22Rv1 (cell line): ENCODE measurements at regions not wholly inside any gene's neighbourhood (a gene's known extent, or its start where the extent isn't known, plus 50 kb on each side); places are given as distances from the start of the nearest gene placed in this dataset.
A peak's percentile ranks its signal among the peaks of the same experiment; 100 is the strongest.

Experiments used
- H3K27ac ChIP-seq: fragments of 450-650 bp; 2 replicates; pipeline ENCODE4 v1.5.1; 2017
- ZFX ChIP-seq: fragments of 450-650 bp; IDR thresholded peaks from 2 replicates; pipeline ENCODE4 v1.6.1; 2017; ENCODE audit warnings: antibody characterized with exemption, borderline replicate concordance
- TF ChIP-seq, protein P1 (sequence below): fragments of 450-650 bp; IDR thresholded peaks from 2 replicates; pipeline ENCODE4 v1.5.1; 2017; ENCODE audit warnings: mild to moderate bottlenecking

DNA sequence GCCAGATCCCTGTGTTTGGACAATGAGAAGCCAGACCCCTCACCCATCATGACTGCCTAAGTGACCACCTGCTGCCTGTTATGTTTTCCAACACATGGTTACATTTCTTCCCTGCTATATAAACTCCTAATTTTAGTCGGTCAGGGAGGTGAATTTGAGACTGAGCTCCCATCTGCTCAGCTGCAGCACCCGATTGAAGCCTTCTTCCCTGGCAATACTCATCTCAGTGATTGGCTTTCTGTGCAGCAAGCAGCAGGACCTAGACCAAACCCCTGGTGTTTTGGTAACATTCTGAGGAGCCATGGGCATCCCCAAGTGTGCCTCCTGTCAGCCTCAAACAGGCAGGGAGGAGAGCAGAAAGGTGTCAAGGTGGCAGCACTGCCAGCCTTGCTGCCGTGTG, 141.2 kb downstream of the CD8B2 start:
- no peak overlapping the region for H3K27ac ChIP-seq
- TF ChIP-seq, protein P1, sequence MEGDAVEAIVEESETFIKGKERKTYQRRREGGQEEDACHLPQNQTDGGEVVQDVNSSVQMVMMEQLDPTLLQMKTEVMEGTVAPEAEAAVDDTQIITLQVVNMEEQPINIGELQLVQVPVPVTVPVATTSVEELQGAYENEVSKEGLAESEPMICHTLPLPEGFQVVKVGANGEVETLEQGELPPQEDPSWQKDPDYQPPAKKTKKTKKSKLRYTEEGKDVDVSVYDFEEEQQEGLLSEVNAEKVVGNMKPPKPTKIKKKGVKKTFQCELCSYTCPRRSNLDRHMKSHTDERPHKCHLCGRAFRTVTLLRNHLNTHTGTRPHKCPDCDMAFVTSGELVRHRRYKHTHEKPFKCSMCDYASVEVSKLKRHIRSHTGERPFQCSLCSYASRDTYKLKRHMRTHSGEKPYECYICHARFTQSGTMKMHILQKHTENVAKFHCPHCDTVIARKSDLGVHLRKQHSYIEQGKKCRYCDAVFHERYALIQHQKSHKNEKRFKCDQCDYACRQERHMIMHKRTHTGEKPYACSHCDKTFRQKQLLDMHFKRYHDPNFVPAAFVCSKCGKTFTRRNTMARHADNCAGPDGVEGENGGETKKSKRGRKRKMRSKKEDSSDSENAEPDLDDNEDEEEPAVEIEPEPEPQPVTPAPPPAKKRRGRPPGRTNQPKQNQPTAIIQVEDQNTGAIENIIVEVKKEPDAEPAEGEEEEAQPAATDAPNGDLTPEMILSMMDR = no peak

GRCh38 chr2:106629981-106630380, 142.8 kb downstream of the CD8B2 start:
- no peak overlapping the region for H3K27ac ChIP-seq
- TF ChIP-seq ZFX = no peak
- TF ChIP-seq, protein P1 = no peak

GRCh38 chr2:106631281-106631680, 144.1 kb downstream of the CD8B2 start:
- no peak overlapping the region for H3K27ac ChIP-seq
- TF ChIP-seq, protein P1 = no peak
- no peak for TF ChIP-seq ZFX

GRCh38 chr2:106638043-106638442, 150.9 kb downstream of the CD8B2 start:
- H3K27ac ChIP-seq = no peak overlapping the region
- TF ChIP-seq, protein P1 = peak; percentile 38
- TF ChIP-seq ZFX = no peak

GRCh38 chr2:106638580-106638979, 151.4 kb downstream of the CD8B2 start:
- no peak overlapping the region for H3K27ac ChIP-seq
- TF ChIP-seq ZFX = no peak
- TF ChIP-seq, protein P1 = no peak

GRCh38 chr2:106642679-106643078, 155.5 kb downstream of the CD8B2 start:
- no peak overlapping the region for H3K27ac ChIP-seq
- TF ChIP-seq, protein P1 = no peak
- no peak for TF ChIP-seq ZFX

- no peak for TF ChIP-seq ZFX
- TF ChIP-seq, protein P1 = no peak
- H3K27ac ChIP-seq = no peak overlapping the region
Observed at GRCh38 chr2:106644623-106645022, 157.5 kb downstream of the CD8B2 start.
